Kasumi-1 (cell line): ENCODE measurements at regions not wholly inside any gene's neighbourhood (a gene's known extent, or its start where the extent isn't known, plus 50 kb on each side); places are given as distances from the start of the nearest gene placed in this dataset.

Experiments used
- DNase-seq, 2 experiments: peaks; one replicate each; lab custom pipeline; 2025; lab: John Stamatoyannopoulos, UW

DNA sequence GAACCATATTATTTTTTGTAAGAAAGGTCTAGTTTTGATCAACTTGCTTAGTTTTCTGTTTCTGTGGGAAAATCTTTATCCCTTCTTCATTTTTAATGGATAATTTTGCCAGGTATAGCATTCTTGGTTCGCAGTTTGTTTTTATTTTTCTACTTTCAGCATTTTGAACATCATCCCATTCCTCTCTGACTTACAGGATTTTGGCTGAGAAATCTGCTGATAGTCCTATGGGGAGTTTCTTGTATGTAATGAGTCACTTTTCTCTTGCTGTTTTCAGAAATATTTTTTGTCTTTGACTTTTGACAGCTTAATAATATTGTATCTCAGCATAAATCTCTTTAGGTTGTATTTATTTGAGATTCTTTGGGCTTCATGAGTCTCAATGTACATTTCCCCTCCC lies 389.1 kb downstream of the PBX1 start:
- DNase-seq = no peak

DNA sequence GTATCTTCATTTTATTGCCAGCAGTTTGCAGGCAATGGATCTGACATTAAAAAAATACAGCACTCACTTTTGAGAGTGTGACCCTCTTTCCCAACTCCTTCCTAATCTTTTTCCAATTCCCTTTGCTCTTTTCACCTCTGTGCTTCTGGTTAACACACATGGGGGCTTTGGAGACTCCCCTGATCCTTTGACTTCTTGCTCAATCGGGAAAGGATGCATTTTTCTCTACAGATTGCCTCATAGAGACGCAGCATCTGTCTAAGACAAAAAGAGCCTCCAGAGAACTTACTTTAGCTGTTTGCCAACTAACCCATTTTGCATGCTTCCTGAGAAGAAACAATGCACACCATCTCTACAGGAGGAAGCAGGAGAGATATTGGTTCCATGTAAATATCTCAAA lies 378.3 kb downstream of the PBX1 start:
- no peak for DNase-seq

DNA sequence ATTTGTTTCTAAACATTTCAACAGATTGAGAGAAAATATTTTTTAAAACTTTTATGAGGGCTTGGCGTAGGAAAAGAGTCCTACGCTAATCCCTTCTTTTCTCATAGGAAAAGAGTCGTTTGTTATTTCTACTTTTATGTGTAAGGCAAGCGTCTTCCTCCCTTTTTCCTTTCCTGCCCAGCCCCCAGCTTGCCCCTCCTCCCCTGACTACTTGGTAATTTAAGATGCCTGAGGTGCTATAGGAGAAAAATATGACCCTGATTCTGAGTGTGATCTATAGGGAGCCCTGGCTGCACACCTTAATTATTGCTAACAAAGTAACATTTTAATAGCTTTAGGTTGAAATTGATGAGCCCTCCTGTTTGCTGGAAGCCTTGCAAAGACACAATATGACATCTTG lies 373.6 kb downstream of the PBX1 start:
- DNase-seq = no peak

DNA sequence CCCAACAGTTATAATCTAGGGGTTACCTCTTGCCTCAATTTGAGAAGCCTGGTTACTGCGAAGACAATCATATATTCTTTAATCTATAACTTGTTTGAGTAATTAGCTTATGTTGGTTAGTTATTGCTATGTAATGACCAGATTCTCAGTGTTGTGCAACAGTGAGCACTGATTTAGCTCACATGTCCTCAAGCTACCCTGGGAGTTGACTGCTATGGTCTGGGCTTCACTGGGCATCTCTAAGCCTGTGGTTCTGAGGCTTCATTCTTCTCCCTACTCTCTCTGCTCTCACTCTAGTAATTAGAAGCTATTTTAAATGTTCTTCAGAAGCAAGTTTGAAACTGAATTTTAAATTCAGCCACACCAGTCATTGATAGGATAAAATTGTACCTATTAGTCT lies 371.8 kb downstream of the PBX1 start:
- no peak for DNase-seq

DNA sequence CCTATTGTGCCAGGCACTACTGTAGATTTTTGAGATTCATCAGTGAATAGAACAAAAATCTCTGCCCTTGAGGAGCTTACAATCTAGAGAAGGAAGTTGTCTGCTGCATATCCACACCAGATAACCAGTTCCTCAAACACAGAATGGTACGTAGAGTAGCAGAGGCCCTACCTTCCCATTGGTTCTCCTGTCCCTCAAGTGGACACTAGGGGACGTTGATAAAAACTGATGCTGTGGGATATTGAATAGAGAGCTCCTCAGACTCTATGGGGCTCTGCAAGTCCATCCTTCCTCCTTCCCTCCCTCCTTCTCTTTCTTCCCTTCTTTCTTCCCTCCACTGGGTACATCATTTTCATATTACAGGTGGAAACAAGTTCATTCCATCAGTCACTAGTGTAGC lies 371.3 kb downstream of the PBX1 start:
- no peak for DNase-seq

DNA sequence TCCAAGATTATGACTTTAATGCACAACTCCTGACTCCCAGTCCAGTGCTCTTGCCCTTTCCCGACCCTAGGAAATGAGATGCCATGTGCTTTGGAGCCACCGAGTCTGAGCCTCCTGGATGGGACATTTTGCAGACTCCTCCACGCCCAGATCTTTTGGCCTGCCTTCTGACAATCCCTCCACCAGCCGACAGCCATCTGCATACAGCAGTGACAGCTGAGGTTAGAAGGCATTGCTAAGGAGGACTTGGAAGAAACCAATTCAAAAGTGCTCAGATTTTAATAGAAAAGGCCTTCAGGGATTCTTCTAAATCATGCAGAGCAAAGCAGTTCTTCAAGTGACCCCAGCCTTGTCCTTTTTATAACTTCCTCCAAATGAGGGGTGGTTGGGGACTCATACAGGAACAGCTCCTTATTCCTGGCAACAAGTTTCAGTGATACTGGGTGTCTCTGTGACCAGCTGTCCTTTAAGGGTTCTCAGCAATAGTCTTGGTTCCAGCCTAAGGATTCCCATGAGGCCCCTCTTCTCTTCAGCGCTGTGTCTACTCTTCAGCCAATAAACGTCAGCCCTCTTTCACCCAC lies 369.3 kb downstream of the PBX1 start:
- no peak for DNase-seq

DNA sequence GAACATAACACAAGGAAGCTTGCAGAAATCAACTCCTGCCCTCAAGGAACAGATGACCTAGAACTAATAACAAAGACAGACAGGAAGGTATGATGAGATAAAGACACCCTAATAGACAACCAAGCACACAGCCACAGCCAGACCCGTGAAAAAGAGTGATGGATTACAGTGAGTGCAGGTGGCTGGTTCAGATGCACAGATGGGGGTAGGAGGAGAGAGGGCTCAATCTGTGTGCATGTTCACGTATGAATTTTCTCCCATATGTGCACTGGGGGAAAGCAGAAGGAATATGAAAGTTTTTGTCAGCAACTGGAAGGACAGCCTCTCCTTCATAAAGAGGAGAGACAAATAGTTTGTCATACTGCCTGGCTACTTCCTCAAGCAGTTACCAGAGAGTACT lies 367.1 kb downstream of the PBX1 start:
- no peak for DNase-seq

DNA sequence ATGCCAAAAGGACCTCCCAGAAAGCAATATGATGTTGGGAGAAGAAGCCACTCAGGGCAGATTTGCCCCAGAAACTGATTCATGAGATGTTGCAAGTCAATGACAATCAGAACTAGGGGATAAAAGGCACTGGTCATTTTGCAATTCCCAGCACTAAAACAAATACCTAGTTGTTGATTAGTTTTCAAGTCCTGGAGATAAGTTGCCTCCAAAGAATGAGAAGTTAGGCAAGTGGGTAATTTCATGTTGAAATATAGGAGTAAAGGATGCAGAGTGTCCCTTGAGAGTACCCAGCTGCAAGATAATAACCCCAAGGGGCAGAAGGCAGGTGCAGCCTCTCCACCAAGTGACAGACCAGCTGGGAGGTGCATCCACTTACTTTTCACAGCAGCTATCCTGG lies 363.6 kb downstream of the PBX1 start:
- DNase-seq = no peak

DNA sequence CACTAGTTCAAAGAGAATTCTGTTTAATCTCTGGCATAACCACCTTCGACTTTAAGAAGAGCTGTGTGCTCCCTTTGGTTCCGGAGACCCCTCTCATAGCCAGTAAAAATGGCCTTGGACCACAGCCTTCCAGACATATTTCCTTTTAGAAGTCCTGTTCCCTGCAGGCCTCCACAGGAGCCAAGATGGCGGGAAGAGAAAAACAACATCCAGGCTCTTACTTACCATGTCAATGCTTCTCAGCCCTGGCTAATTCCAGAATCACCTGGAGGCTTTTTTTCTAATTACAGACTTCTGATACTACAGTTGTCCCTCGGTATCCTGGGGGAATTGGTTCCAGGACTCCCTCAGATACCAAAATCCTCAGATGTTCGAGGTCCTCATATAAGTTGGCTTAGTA lies 362.5 kb downstream of the PBX1 start:
- no peak for DNase-seq

DNA sequence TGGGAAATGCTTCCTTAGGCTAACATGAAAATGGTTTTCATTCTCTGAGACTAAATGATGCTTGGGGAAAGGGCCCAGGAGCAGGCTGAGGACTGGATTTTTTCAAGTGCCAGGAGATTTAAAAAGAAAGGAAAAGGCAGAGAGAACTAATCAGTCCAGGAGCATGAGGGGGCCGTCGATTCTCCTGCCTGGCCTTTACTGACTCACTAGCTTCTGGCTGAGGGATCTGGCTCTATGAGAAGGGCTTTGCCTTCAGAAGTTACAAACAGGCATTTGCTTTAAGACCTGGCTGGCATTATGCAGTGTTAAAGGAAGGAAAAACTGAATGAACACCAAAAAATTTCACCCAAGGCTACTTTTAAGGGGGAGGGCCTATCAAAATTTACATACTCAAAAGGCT lies 359.2 kb downstream of the PBX1 start:
- no peak for DNase-seq

DNA sequence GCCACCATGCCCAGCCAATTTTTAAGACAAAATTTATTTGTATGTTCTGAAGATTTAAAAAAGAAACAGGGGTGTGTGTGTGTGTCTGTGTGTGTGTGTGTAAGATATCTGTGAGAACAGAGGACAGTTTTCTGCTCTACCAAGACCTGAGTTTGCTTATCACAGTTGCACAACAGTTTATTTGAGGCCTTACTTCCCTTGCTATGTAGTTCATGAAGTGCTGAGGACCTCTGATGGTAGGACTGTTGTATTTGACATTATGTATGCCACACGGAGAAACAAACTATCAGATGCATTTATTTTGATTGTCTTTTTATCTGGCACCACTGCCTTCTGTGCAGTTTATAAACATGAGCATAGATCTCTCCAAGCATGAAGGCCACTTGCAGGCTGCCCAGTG lies 355.2 kb downstream of the PBX1 start:
- no peak for DNase-seq

DNA sequence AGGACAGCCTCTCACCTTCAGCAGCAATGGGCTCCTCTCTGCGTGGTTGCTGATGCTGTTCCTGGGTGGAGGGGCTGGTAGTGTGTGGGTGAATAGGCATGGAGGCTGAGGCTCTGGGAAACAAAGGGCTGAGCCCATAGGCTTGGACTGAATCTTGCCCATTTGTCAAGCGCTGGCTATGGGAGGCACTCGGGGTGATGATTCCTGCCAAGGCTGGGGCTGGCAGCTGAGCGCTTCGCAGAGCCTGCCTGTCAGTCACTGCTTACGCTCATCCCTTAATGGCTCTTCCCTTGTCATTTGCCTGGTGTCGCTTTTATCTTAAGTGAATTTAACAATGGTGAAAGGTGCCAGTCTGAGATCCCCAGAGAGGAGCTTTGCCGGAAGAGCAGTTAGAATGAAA lies 353.3 kb downstream of the PBX1 start:
- no peak for DNase-seq

DNA sequence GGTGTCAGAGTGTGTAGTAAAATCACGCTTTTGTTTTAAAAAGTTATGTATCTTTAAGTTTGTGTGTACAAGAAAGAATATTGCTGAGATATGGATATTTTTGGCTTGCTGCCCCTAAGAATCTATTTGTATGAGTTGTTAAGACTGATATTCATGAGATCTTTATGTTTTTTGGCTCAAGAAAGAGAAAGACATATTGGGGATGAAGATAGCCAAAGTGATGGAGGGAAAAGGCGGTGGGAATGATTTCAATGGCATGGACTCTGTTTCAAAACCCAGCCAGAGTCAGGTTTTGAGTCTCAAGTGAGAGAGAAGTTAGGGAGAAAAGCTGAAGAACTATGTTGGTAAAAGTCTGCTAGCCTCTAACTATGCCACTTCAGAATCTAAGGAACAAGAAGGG lies 351.7 kb downstream of the PBX1 start:
- DNase-seq = no peak

DNA sequence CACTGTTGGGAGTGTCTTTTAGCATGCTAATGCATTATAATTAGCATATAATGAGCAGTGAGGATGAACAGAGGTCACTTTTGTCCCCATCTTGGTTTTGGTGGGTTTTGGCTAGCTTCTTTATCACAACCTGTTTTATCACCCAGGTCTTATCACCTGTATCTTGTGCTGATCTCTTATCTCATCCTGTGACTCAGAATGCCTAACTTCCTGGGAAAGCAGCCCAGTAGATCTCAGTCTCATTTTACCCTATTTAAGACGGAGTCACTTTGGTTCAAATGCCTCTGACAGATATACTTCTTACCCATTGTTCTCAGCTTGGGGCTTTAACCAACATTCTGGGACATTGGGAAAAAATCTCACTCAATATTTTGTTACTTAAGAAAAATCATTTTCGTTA lies 348.7 kb downstream of the PBX1 start:
- DNase-seq = no peak

DNA sequence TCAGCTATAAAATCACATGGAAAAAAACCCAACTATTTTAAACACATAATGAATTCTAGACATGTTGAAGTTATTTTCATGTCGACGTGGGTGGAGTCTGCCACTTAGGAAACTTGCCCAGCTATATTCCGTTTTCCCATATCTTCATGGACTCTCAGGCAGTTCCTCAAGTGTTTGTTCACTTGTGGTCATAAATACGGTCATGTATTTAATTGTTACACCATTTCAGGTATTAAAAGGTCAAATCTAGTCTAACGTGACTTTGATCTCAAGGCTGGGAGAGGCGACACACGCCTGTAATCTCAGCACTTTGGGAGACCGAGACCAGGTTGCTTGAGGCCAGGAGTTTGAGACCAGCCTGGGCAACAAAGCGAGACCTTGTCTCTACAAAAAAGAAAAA lies 346.9 kb downstream of the PBX1 start:
- DNase-seq = no peak

DNA sequence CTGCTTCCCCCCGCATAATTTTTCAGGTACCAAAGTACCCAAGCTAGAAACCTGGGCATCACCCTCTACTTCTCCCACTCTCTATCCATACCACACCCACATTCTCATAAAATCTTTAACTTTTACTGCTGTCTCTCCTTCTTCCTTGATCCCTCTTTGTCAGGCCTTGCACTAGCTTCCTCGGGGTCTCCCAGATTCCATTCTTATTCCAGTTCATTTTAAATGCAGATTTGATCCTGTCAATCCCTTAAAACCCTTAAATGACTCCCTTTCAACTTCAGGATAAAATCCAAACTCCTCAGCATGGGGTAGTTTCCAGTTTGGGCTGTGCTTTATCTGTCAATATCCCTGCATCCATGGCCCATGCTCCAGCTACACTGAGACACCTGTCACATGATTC lies 343.5 kb downstream of the PBX1 start:
- no peak for DNase-seq
